ENCODE measurements at regions not wholly inside any gene's neighbourhood (a gene's known extent, or its start where the extent isn't known, plus 50 kb on each side); places are given as distances from the start of the nearest gene placed in this dataset.
"Not testable (repeated sequence)": the region's sequence is repeated elsewhere in the genome, so short reads cannot be mapped to it uniquely, and the experiment has no call there.

DNA sequence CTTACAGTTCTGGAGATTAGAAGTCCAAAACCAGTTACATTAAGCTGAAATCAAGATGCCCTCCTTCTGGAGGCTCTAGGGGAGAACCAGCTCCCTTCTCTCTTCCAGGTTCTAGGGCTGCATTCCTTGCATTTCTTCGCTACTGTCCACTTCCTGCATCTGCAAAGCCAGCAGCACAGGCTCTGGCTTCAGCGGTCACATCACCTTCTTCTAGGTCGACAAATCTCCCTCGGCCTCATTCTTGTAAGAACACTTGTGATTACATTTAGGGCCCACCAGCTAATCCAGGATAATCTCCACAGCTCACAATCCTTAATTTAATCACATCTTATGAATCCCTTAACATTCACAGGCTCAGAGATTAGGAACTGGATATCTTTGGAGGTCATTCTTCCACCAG is 73.8 kb downstream of the MINAR1 start:
- no peak for DNase-seq (ENCODE audit: extremely low spot score)
- ChIA-PET CTCF (interaction anchor here (1.2 kb wide), 1 partner anchor 9 kb away, joined by 4 read pairs; no protein-coding TSS in a partner anchor), POLR2A (no interaction called here)
- TF ChIP-seq, protein P1, sequence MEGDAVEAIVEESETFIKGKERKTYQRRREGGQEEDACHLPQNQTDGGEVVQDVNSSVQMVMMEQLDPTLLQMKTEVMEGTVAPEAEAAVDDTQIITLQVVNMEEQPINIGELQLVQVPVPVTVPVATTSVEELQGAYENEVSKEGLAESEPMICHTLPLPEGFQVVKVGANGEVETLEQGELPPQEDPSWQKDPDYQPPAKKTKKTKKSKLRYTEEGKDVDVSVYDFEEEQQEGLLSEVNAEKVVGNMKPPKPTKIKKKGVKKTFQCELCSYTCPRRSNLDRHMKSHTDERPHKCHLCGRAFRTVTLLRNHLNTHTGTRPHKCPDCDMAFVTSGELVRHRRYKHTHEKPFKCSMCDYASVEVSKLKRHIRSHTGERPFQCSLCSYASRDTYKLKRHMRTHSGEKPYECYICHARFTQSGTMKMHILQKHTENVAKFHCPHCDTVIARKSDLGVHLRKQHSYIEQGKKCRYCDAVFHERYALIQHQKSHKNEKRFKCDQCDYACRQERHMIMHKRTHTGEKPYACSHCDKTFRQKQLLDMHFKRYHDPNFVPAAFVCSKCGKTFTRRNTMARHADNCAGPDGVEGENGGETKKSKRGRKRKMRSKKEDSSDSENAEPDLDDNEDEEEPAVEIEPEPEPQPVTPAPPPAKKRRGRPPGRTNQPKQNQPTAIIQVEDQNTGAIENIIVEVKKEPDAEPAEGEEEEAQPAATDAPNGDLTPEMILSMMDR (IDR thresholded peaks at IDR 0.05; ENCODE audit: control extremely low read depth, extremely low read depth, low read depth, missing control alignments) = no peak

DNA sequence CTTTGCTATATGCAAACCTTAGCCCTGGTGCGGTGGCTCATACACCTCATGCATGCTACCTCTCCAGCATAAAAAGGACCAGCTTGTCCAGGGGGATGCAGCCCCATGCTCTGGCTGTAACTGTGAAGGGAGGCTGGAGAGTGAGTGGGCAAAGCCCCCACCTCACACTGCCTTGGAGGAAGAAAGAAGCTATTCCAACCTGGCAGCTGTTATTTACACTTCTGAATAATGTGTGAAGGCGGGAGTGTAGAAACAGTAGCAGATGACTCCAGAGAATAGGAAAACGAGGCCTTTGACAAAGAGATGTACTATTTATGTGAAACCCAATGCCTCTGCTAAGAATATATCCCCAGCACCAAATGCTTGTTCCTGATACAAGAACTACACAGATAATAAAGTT is 80.7 kb downstream of the MINAR1 start:
- DNase-seq (ENCODE audit: extremely low spot score); CTCF ChIA-PET; POLR2A ChIA-PET: not testable (repeated sequence)

DNA sequence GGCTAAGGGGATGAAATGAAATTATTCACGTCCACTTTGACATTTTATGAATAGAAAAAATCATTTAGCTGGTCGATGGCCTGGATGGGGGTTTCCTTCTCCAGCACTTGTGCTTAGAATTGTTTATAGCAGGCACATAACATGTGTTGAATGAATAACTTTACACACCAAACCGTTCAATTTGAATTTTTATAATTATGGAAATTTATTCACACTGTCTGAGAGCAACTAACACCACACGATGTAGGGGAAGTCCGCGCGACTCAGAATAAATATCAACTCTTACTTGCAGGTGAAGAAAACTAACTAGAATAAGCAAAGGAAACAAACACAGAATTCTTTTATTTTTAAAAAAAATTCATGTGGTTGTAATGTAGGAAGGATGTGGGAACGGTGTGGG is 81.3 kb downstream of the MINAR1 start:
- DNase-seq (ENCODE audit: extremely low spot score) = no peak
- POLR2A ChIA-PET = no interaction called here
- TF ChIP-seq, protein P1 (IDR thresholded peaks at IDR 0.05; ENCODE audit: control extremely low read depth, extremely low read depth, low read depth, missing control alignments) = no peak
- CTCF ChIA-PET = no interaction called here

DNA sequence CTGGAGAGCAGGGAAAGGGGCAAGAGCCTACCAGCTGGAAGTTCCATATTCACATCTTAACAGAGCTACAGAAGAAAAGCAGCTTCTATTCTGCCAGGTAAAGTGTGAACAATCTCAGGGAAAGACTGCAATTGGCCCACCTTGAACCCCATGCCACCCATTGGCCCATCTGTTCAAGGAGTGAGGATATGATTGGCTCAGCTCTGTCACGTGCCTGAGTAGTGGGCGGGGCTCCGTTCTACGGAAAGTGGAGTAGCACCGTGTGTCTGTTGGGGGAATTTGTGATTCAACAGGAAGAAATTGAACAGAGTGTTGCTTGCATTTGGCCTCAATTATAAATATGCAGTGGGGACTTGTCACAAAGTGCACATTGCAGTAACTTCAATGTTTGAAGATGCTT is 81.8 kb downstream of the MINAR1 start:
- ChIA-PET POLR2A (no interaction called here), CTCF (interaction anchor here (1.6 kb wide), 1 partner anchor 1753 kb away, joined by 4 read pairs; no protein-coding TSS in a partner anchor)
- TF ChIP-seq, protein P1 (IDR thresholded peaks at IDR 0.05; ENCODE audit: control extremely low read depth, extremely low read depth, low read depth, missing control alignments) = no peak
- no peak for DNase-seq (ENCODE audit: extremely low spot score)

DNA sequence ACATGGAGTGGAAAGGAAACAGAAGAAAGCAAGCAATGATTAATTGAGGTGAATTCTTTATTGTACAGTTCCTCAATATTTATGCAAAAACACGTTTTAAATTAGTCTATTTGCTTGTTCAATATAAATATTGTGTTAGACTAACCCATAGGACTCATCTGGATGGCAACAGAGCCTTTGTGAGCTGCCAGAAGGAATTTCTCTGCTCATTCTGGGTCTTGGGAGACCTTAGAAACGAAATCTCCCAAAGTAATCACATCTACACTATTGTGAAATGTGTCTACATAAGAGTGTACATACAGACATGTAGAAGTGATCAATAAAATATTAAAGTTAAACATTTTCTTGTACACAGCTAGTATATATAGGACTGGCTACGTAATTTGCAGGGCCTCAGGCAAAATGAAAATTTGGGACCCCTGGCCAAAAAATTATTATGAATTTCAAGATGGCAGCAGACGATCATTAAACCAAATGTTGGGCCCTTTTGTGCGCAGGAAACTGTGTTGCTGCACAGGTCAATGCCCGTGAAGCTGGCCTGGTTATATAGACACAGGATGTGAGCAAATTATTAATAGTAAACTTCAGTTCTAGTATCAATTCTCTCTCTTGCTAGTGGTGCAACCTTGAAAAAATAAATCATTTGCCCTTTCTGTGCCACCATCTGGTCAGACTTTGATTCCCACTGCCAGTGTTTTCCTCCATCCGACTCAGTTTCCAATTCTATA is 83.3 kb downstream of the MINAR1 start:
- POLR2A ChIA-PET = no interaction called here
- no peak for DNase-seq (ENCODE audit: extremely low spot score)
- TF ChIP-seq, protein P1 (IDR thresholded peaks at IDR 0.05; ENCODE audit: control extremely low read depth, extremely low read depth, low read depth, missing control alignments) = no peak
- CTCF ChIA-PET = interaction anchor here (1.5 to 1.6 kb wide), 2 partner anchors 10 to 1751 kb away, joined by 4 read pairs; no protein-coding TSS in a partner anchor

DNA sequence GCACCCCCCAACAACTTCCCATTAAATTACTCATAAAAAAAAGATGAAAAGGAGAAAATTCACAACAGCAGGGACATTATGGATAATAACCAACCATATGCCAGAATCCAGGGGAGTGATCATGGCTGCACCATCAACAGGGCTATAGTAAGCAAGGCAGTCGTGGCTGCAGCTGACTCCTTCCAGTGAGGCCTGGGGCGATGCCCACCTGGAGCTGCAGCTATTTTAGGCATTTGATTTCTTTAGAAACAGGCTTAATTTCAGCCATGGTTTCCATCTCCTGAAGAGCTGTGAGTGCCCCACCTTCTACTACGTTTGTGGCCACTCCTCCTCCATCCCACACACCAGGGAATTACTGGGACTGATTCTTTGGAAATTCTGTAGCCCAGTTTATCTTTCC is 84.0 kb downstream of the MINAR1 start:
- POLR2A ChIA-PET = no interaction called here
- DNase-seq (ENCODE audit: extremely low spot score) = no peak
- TF ChIP-seq, protein P1 (IDR thresholded peaks at IDR 0.05; ENCODE audit: control extremely low read depth, extremely low read depth, low read depth, missing control alignments) = no peak
- CTCF ChIA-PET = no interaction called here

DNA sequence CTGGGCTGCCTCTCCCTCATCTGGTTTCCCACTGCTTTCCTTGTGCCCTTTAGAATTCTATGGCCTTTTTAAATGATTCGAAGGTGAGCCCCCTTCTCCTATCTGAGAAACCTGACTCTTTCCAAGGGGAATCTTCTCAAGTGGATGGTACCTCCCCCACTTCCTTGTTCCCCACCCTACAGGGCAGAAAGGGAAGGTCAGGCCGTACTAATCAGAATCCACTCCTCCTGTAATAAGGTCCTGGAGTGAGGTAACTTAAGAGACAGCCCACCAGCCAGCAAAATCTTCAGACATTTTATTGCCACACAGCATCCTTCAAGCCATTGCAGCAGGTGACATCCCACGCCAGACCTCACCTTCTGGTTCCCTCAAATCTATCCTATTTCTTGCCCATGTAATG is 84.5 kb downstream of the MINAR1 start:
- CTCF ChIA-PET = no interaction called here
- TF ChIP-seq, protein P1 (IDR thresholded peaks at IDR 0.05; ENCODE audit: control extremely low read depth, extremely low read depth, low read depth, missing control alignments) = no peak
- POLR2A ChIA-PET = no interaction called here
- no peak for DNase-seq (ENCODE audit: extremely low spot score)
